GM12875 (cell line): ENCODE measurements at regions not wholly inside any gene's neighbourhood (a gene's known extent, or its start where the extent isn't known, plus 50 kb on each side); places are given as distances from the start of the nearest gene placed in this dataset.
"Not testable (repeated sequence)": the region's sequence is repeated elsewhere in the genome, so short reads cannot be mapped to it uniquely, and the experiment has no call there.

Experiments used
- H3K4me3 ChIP-seq: one replicate; pipeline ENCODE4 v1.5.1; 2011; ENCODE audit warnings: low read depth, low read length, control low read depth
- TF ChIP-seq, protein P1 (sequence below): IDR thresholded peaks from 2 replicates; pipeline ENCODE4 v1.5.1; 2011; ENCODE audit warnings: low read depth, mild to moderate bottlenecking, control low read depth, inconsistent platforms, low read length, moderate library complexity, borderline replicate concordance; ENCODE audit not compliant: insufficient read depth

DNA sequence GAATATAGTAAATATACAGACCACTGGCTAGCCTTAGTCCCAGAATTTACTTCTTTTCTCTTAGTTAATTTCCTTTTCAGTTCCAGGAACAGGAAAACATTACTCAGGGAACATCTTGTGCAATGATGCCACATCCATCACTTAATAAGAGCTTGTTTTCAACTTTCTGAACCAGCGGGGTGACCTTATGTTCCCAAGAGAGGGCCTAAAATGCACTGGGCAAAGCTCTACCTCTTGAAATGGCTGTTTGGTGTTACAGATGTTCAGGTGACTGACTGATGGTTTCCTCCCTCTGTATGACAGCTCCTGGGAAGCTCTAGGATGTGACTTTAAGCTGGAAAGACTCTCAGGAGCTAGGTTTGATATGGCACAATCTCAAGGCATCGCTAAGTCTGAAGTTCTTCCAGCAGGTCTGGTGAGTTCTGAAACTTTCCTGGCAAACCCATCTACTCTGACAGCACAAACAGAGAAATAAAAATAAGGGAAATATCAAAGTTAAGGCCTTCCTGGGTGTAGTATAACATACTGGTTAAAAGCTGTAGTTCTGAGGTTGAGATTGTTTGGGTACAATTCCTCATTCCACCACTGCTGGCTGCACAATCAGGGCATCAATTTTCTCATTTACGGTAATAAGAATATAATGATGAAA lies 98.6 kb downstream of the ZIC1 start:
- TF ChIP-seq, protein P1, sequence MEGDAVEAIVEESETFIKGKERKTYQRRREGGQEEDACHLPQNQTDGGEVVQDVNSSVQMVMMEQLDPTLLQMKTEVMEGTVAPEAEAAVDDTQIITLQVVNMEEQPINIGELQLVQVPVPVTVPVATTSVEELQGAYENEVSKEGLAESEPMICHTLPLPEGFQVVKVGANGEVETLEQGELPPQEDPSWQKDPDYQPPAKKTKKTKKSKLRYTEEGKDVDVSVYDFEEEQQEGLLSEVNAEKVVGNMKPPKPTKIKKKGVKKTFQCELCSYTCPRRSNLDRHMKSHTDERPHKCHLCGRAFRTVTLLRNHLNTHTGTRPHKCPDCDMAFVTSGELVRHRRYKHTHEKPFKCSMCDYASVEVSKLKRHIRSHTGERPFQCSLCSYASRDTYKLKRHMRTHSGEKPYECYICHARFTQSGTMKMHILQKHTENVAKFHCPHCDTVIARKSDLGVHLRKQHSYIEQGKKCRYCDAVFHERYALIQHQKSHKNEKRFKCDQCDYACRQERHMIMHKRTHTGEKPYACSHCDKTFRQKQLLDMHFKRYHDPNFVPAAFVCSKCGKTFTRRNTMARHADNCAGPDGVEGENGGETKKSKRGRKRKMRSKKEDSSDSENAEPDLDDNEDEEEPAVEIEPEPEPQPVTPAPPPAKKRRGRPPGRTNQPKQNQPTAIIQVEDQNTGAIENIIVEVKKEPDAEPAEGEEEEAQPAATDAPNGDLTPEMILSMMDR: no peak
- no peak overlapping the region for H3K4me3 ChIP-seq

DNA sequence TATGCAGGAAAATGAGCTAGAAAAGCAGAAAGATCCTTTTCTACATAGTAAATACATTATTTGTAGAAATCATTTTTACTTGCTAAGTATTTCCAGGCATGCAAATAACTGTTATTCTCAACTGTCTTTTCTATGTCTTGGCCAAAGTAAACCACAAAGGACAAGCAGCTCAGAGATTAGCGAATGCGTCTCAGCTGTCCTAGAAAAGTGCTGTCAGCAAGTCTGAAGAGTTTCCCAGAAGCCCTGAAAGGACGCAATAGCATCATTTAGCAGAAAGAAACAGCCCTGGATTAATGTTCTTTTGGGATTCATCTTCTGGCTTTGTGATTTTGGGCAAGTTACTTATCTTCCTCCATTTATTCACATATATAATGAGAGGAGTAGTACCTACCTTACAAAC lies 100.3 kb downstream of the ZIC1 start:
- TF ChIP-seq, protein P1: no peak
- no peak overlapping the region for H3K4me3 ChIP-seq

DNA sequence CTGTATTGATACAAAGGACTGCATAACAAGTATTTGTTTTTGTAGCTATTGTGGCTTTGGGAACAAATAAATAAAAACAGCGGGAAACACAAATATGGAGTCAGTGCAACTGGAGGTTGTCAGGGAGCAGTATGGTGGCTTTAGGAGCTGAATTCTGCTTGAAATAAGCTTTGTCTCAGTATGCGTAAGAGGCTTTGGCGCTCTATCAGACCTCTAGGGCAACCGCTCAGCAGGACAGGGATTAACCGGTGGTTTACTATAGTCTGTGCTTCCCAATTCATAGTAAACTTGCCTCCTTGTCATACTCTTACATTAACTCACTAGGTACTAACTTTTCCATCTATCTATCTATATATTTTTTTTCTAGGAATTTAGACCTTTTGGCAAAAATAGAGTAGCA lies 104.6 kb downstream of the ZIC1 start:
- TF ChIP-seq, protein P1: no peak
- no peak overlapping the region for H3K4me3 ChIP-seq

DNA sequence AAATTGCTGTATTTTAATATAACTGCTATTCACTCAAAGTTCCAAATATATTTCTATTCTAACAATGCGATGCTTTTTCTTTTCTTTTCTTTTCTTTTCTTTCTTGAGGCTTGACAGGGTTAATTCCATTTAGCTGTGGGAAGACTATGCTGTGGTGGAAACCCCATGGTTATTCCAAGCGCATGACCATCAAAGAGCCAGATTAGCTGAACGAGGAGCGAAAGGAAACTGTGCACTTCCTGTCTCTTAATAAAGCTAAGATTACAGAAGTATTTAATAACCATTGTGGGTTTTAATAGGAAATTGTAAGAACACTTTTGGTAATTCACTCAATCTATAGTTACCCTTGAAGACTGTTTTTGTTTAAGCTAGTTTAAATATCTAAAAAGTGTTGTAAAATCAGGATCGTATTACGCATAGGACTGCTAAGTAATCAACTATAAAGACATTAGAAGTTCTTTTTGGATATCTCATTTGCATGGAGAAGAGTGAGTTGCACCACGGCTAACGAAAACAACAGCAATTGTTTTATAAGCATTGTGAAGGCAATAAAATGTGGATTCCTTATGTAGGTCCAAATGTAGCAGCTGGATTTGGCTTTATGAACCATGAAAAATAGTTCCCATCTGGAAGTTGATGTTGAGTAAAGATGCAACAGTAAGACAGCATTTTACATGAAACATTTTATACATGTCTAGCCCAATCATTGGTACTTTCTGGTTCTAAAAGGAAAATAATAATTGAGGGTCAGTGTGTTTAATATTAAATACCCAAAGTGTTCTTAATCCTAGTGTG lies 105.4 kb downstream of the ZIC1 start:
- TF ChIP-seq, protein P1: no peak
- H3K4me3 ChIP-seq: no peak overlapping the region

DNA sequence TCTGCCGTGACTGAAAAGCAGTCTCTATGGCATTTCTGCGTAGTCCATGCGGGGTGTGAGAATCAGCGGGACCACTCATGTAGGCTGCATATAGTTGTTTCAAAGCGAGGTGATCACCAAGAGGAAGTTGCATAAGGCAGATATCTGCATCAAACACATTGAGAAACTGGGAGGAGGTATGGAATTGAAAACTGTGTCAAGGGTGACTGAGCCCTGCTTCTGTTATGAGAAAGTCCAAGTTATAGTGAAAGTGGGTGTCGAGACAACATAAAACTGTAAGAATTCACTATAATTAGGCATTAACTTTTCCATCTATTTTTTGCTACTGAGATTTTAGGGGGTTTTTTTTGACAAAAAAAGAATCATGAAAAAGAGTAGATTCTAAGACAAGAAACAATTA lies 109.3 kb downstream of the ZIC1 start:
- TF ChIP-seq, protein P1: no peak
- no peak overlapping the region for H3K4me3 ChIP-seq

DNA sequence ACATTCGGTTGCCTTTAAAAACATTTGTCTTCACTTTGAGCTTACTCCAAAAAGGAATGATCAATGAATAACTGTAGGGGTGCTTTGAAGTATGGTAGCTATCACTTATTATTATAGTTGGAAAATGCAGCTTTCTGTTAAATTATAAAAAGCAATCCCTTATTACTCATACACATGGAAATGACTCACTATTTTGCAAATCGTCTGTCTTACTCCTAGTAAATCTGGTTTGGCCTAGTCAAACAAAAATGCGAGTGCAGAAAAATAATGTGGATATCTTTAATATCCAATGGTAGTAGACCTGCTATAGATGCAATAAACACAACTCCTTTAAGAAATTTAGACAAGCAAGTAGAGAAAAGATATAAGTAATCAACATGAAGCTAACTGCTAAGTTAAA lies 112.5 kb downstream of the ZIC1 start:
- TF ChIP-seq, protein P1: no peak
- no peak overlapping the region for H3K4me3 ChIP-seq

DNA sequence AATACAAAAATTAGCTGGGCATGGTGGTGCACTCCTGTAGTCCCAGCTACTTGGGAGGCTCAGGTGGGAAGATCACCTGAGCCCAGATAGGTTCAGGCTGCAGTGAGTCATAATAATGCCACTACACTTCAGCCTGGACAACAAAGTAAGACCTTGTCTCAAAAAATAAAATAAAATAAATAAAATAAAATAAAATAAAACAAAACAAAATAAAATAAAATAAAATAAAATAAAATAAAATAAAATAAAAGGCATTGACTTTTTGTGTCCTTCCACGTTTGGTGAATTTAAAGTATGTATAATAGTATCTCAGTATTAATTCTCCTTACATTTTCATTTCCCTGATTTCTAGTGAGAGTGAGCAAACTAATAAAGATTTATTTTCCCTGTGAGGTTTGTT lies 113.6 kb downstream of the ZIC1 start:
- H3K4me3 ChIP-seq: not testable (repeated sequence)

DNA sequence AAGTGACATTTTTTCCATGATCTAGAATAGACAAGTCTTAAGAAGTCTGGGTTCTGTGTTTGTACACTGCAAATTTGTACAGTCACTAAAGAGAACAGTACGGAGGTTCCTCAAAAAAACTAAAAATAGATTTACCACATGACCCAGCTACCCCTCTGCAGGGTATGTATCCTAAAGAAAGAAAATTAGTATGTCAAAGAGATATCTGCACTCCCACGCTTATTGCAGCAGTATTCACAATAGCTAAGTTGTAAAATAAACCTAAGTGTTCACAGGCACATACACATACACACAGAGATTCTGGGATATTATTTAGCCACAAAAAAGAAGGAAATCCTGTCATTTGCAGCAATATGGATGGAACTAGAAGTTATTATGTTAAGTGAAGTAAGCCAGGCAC lies 120.4 kb downstream of the ZIC1 start:
- TF ChIP-seq, protein P1: no peak
- H3K4me3 ChIP-seq: no peak overlapping the region
